ENCODE measurements at regions not wholly inside any gene's neighbourhood (a gene's known extent, or its start where the extent isn't known, plus 50 kb on each side); places are given as distances from the start of the nearest gene placed in this dataset.

- TF ChIP-seq POU5F1 (IDR thresholded peaks at IDR 0.05; ENCODE audit: low read depth, low read length) (no peak), RXRA (IDR thresholded peaks at IDR 0.05; ENCODE audit: insufficient read depth, low read depth, low read length) (no peak), GTF2F1 (IDR thresholded peaks at IDR 0.05; ENCODE audit: borderline replicate concordance, low read depth, low read length) (no peak), RFX5 (IDR thresholded peaks at IDR 0.05; ENCODE audit: borderline replicate concordance, low read depth, low read length) (no peak), KDM4A (IDR thresholded peaks at IDR 0.05; ENCODE audit: low read depth, low read length, severe bottlenecking) (no peak), USF2 (IDR thresholded peaks at IDR 0.05; ENCODE audit: low read length) (no peak), E2F6 (IDR thresholded peaks at IDR 0.05) (no peak), JUN (IDR thresholded peaks at IDR 0.05; ENCODE audit: low read depth, low read length) (no peak)
- 85% methylated on average over 8 of the region's 8 CpGs; no CpG with 5 or more reads in 1 of the 2 experiments for WGBS, 2 experiments (ENCODE audit: extremely low coverage in 1 of 2, insufficient coverage in 1 of 2, insufficient read length in 1 of 2, insufficient replicate concordance in 2 of 2, low coverage in 1 of 2, low lambda C conversion rate in 2 of 2, missing lambda C conversion rate in 1 of 2)
- Histone ChIP-seq H3K56ac (replicated peaks; ENCODE audit: insufficient read length, low read depth, low read length) (no peak overlapping the region), H2AK5ac (ENCODE audit: low read depth, low read length) (no peak overlapping the region), H2BK5ac (ENCODE audit: low read depth, low read length) (0 out of 2 replicates have a peak overlapping the region, but pooled peaks have one; percentile 31), H2BK20ac (ENCODE audit: low read length) (no peak overlapping the region), H3K18ac (ENCODE audit: extremely low read depth, low read length) (no peak overlapping the region), H4K5ac (ENCODE audit: insufficient read length, low read depth, low read length) (no peak overlapping the region), H2BK15ac (ENCODE audit: low read length) (no peak overlapping the region), H3K4ac (replicated peaks; ENCODE audit: insufficient read length, low read depth, low read length) (no peak overlapping the region), H4K20me1 (replicated peaks in 1 of 2; ENCODE audit: control insufficient read depth in 1 of 2, insufficient read depth in 2 of 2, low read length in 2 of 2) (peaks cover 0 to 2% of the 10 kb centered on the region in 2 experiments), H3K4me2 (ENCODE audit: insufficient read depth in 1 of 2, low read depth in 2 of 2, low read length in 2 of 2) (no peak overlapping the region), H3K27me3 (replicated peaks in 1 of 4; ENCODE audit: control insufficient read depth in 3 of 4, extremely low read depth in 1 of 4, insufficient read depth in 3 of 4, low read length in 3 of 4) (no peaks in the 10 kb centered on the region), H3K14ac (ENCODE audit: insufficient read length) (no peak overlapping the region), H4K91ac (replicated peaks; ENCODE audit: insufficient read length, low read length) (no peak overlapping the region), H3K23ac (ENCODE audit: insufficient read length) (no peak overlapping the region), H3K79me2 (ENCODE audit: control insufficient read depth in 1 of 2, insufficient read depth in 2 of 2, low read length in 2 of 2) (no peaks in the 10 kb centered on the region), H4K8ac (ENCODE audit: extremely low read depth, insufficient read depth, low read length) (no peak overlapping the region), H3K36me3 (ENCODE audit: control insufficient read depth in 2 of 4, insufficient read depth in 4 of 4, low read length in 3 of 4) (no peaks in the 10 kb centered on the region), H3K4me3 (ENCODE audit: extremely low read depth in 1 of 4, insufficient read depth in 2 of 4, low read depth in 3 of 4, low read length in 4 of 4) (no peak overlapping the region), H2BK120ac (replicated peaks; ENCODE audit: low read depth, low read length) (no peak overlapping the region), H3K9me3 (ENCODE audit: insufficient read depth in 2 of 2, low read depth in 1 of 2, low read length in 1 of 2) (no peaks in the 10 kb centered on the region), H2AFZ (ENCODE audit: low read length) (no peak overlapping the region), H3K27ac (ENCODE audit: low read depth, low read length) (no peak overlapping the region), H3K9ac (replicated peaks in 1 of 4; ENCODE audit: extremely low read depth in 1 of 4, low read depth in 3 of 4, low read length in 3 of 4) (no peak overlapping the region), H2BK12ac (ENCODE audit: low read depth, low read length) (no peak overlapping the region), H3K23me2 (ENCODE audit: low read depth, low read length) (no peaks in the 10 kb centered on the region), H3K4me1 (replicated peaks in 1 of 4; ENCODE audit: control insufficient read depth in 3 of 4, insufficient read depth in 4 of 4, low read length in 3 of 4) (peaks cover 0 to 11% (median 5%) of the 10 kb centered on the region in 4 experiments; a peak in 5 of 7 replicates), H3K79me1 (ENCODE audit: low read depth, low read length) (peaks cover 4% of the 10 kb centered on the region; the same call in 1 of the 2 replicates)
- FAIRE-seq (no peak), DNase-seq (ENCODE audit: low read depth in 1 of 2, low spot score in 2 of 2) (no peak)
- POLR2A ChIA-PET (ENCODE audit: partially characterized antibody) = no interaction called here
- CTCF ChIA-PET (ENCODE audit: partially characterized antibody) = interaction anchor here (0.9 to 2.5 kb wide), 3 partner anchors 7 to 201 kb away, joined by 4 to 7 read pairs (median 5); no protein-coding TSS in a partner anchor
These were observed 122.4 kb downstream of the SLC25A47 start for GRCh38 chr14:100445436-100446088.

All from H1 (cell line).